DND-41 (cell line): ENCODE measurements at regions not wholly inside any gene's neighbourhood (a gene's known extent, or its start where the extent isn't known, plus 50 kb on each side); places are given as distances from the start of the nearest gene placed in this dataset.

Source experiments
- CTCF ChIP-seq: IDR thresholded peaks from 2 replicates; pipeline ENCODE4 v1.5.1; 2012; ENCODE audit warnings: borderline replicate concordance, low read length, moderate library complexity, mild to moderate bottlenecking; ENCODE audit not compliant: poor library complexity, severe bottlenecking; ENCODE audit errors: extremely low read depth
- EZH2 ChIP-seq: IDR thresholded peaks from 3 replicates; pipeline ENCODE4 v1.6.1; 2012; ENCODE audit warnings: borderline replicate concordance, low read depth, mild to moderate bottlenecking, moderate library complexity, low read length, inconsistent platforms; ENCODE audit not compliant: severe bottlenecking

GRCh38 chr2:16293398-16293797 lies 353.0 kb downstream of the MYCN start:
- TF ChIP-seq EZH2, result no peak
- no peak for TF ChIP-seq CTCF
